SW480 (cell line): ENCODE measurements at regions not wholly inside any gene's neighbourhood (a gene's known extent, or its start where the extent isn't known, plus 50 kb on each side); places are given as distances from the start of the nearest gene placed in this dataset.

ENCODE experiments used
- DNase-seq: peaks from one replicate; pipeline ENCODE4 v3.0.0-alpha.2; 2016; ENCODE audit warnings: low spot score

- no peak for DNase-seq
Observed at GRCh38 chr4:114177628-114178027, 198.2 kb upstream of the ARSJ start.

GRCh38 chr4:114178392-114178791 is 198.9 kb upstream of the ARSJ start:
- DNase-seq: no peak

GRCh38 chr4:114180481-114180880 is 201.0 kb upstream of the ARSJ start:
- DNase-seq: peak; percentile 28

- no peak for DNase-seq
Observed at GRCh38 chr4:114184901-114185300, 205.5 kb upstream of the ARSJ start.

GRCh38 chr4:114187592-114187991 is 208.1 kb upstream of the ARSJ start:
- no peak for DNase-seq

GRCh38 chr4:114191496-114191895 is 212.0 kb upstream of the ARSJ start:
- DNase-seq: no peak

GRCh38 chr4:114192854-114193253 is 213.4 kb upstream of the ARSJ start:
- DNase-seq: no peak

GRCh38 chr4:114193624-114194399 is 214.4 kb upstream of the ARSJ start:
- no peak for DNase-seq

GRCh38 chr4:114196606-114197005 is 217.2 kb upstream of the ARSJ start:
- DNase-seq: no peak

- DNase-seq: no peak
Observed at GRCh38 chr4:114200026-114200425, 220.6 kb upstream of the ARSJ start.

GRCh38 chr4:114205261-114205660 is 225.8 kb upstream of the ARSJ start:
- DNase-seq: no peak

GRCh38 chr4:114208574-114209151 is 229.2 kb upstream of the ARSJ start:
- no peak for DNase-seq

- no peak for DNase-seq
Observed at GRCh38 chr4:114209584-114209983, 230.1 kb upstream of the ARSJ start.

- DNase-seq: no peak
Observed at GRCh38 chr4:114211556-114211955, 232.1 kb upstream of the ARSJ start.

- no peak for DNase-seq
Observed at GRCh38 chr4:114217150-114217817, 237.8 kb upstream of the ARSJ start.

- DNase-seq: no peak
Observed at GRCh38 chr4:114223580-114223979, 244.1 kb upstream of the ARSJ start.

GRCh38 chr4:114225436-114225835 is 246.0 kb upstream of the ARSJ start:
- DNase-seq: no peak

GRCh38 chr4:114226179-114226578 is 246.7 kb upstream of the ARSJ start:
- no peak for DNase-seq

GRCh38 chr4:114226968-114227760 is 247.7 kb upstream of the ARSJ start:
- DNase-seq: no peak

- no peak for DNase-seq
Observed at GRCh38 chr4:114229706-114230105, 250.3 kb upstream of the ARSJ start.

GRCh38 chr4:114236171-114236769 is 256.8 kb upstream of the ARSJ start:
- DNase-seq: no peak

- DNase-seq: no peak
Observed at GRCh38 chr4:114237997-114238396, 258.6 kb upstream of the ARSJ start.
